NCI-H2029 (cell line): ENCODE measurements at regions not wholly inside any gene's neighbourhood (a gene's known extent, or its start where the extent isn't known, plus 50 kb on each side); places are given as distances from the start of the nearest gene placed in this dataset.
"Not testable (repeated sequence)": the region's sequence is repeated elsewhere in the genome, so short reads cannot be mapped to it uniquely, and the experiment has no call there.

ENCODE experiments used
- DNase-seq: peaks from one replicate; lab custom pipeline; 2025; lab: John Stamatoyannopoulos, UW

DNA sequence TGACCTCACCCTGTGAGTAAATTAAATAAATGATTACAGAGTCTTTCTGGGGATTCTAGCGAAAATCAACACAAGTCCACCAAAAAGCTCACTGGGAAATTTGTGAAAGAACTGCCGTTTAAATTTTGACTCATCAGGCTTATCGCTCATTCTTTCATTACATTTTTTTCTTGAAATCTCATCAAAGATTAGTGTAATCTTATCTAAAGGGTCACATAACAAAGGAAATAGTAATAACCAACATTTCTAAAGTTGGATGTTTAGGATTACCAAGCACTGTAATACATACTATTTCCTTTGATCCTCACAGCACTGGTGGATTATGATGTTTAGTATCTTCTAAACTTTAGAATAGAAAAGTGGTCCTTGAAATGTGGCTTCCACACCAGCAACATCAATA is 111.1 kb upstream of the CBLB start:
- DNase-seq: no peak

DNA sequence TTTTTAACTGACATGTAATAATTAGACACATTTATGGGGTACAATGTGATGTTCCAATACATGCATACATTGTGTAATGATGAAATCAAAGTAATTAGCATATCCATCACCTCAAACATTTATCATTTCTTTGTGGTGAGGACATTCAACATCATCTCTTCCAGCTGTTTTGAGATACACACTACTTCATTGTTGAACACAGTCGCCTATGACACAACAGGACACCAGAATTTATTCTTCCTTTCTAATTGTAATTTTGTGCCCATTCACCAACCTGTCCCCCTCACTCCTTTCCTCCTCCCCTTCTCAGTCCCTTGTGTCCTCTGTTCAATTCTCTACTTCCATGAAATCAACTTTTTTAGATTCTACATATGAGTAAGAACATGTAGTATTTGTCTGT is 113.4 kb upstream of the CBLB start:
- DNase-seq: no peak

DNA sequence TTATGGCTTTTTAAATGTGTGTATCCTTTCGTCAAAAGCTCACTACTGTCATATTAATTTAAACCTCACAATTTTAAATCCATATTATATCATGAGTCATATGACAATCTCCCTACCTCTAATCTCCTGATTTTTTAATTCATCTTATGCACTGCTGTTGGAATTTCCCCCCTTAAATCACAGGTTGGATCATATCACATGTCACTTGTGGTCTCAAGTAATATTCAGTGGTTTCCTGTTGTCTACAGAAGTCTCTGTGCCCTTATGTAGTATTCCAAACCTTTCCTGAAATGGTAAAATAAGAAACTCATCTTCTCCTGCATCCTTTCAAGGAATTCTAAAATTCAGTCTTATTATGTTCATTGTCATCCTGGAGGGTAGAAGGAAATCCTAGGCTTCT is 116.0 kb upstream of the CBLB start:
- no peak for DNase-seq

DNA sequence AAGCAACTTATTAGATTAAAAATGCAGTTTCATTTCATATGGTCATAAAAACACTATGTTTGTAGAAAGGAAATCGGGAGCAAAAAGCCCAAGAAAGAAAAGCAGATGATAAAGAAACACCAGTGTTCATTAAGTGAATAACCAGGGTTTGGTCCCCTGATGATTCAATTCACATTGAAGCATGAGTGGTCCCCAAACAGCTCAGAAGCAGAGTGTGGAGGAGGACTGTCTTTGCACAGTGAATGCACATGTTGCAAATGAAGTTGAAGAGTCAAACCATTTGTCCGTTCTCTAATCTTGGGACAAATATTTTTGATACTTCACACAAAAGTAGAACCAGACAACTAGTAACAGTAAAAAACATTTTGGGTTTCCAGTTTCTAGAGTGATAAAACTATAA is 117.5 kb upstream of the CBLB start:
- DNase-seq: not testable (repeated sequence)

DNA sequence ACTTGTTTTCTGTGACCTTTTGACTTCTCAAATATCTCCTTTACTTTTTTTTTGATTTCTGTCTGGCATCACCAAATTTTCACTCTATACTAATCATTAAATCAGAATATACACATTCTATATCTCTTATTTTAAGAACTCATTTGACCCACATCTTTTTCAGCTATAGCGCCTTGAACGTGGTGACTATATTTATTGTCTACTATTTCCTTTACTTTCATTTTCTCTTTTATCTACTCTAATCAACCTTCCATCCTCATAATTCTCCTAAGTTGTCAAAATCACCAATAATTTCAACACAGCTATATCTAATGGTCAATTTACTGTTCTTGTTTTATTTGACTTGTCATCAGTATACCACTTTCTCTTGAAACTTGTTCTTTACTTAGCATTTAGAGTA is 119.0 kb upstream of the CBLB start:
- no peak for DNase-seq

DNA sequence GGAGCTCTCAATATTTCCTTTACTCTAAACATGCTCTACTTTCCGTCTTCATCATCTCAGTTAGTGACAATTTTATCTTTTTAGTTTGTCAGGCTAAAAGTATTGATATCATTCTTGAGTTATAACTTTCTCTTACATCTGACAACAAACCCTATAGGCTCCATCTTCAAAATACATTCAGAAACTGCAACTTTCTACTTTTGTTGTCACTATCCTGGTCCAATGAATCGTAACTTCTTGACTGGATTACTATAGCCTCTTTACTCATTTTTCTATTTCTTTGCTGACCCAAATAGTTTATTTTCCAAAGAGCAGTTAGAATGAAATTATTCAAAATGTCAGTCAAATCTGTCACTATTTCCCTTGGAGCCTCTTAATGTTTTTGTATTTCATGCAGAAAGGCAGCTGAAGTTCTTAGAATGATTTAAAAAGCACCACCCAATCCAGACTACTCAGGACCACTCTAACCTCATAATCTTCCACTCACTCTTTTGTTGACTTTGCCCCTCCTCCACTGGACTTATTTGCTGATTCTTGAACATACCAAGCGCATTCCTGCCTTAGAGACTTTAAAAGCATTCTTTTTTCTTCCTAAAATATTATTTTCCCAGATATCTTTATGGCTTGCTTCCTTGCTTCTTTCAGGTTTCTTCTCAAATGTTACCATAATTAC is 119.9 kb upstream of the CBLB start:
- DNase-seq: no peak

DNA sequence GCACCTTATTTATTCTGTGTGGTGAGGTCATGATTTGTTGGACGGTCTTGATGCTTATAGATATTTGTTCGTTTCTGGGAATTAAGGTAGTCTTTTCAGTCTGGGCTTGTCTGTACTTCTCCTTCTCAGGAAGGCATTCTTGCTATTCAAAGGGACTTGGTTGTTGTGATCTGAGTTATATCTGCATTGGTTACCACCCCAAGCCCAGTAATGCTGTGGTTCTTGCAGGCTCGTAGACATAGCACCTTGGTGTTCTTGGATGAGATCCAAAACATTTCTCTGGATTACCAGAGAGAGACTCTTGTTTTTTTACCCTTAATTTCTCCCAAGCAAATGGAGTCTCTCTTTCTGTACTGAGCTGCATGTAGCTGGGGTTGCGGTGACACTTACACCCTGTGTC is 128.0 kb upstream of the CBLB start:
- DNase-seq: no peak

DNA sequence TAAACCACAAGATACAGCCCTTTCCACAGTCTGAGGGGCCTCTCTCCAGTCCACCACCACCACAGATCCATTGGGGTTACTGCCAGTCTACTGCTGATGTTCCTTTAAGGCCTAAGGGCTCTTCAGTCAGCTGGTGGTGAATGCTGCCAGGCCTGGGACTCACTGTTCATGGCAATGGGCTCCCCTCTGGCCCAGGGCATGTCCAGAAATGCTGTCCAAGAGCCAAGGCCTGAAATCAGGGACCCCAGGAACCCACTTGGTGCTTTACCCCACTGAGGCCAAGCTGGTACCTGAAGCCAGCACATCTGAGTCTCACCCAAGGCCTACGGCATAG is 128.6 kb upstream of the CBLB start:
- no peak for DNase-seq

DNA sequence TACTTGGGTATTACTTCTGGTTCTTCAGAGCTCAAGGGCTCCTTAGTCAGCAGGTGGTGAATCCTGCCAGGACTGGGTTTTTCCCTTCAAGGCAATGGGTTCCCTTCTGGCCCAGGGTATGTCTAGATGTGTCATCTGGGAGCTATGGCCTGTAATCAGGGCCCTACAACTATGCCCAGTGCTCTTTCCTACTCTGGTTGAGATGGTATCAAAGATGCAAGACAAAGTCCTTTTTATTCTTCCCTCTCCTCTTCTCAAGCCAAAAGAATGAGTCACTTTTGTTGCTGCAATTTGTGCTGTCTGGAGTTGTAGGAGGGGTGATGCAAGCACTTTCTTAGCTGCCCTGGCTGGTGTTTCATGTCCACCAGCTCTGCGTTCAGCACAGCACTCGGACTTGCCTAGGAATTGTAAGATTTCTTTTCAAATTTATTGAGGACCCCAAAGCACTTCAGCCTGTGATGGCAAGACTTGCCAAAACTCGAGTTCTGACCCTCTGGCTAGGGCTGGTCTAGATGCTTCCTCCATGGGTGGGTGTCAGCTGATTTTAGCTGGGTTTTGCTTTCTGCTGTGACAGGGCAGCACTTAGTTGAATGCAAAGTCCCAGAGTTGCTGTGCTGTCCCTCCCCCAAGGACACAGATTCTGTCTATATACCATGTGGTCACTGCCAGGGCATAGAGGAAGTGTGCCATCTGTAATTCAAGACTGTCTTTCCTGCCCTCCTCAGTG is 129.2 kb upstream of the CBLB start:
- no peak for DNase-seq

DNA sequence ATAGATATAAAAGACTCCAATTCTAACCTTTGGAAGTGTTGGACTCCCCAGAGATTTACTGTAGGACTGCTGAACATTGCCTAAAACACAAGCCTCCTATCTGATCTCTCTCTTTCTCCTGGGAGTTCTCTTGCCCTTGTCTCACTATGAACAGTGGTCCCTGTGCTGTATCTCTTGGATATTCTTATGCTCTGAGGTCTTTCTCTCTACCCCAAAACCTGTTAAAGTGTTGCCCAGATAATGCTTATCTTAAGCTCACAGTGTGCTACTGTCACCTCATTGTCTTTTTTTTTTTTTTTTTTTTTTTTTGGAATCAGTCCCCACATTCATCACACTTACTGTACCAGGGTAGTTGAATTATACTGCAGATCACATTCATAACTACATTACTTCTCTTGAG is 131.0 kb upstream of the CBLB start:
- DNase-seq: no peak

DNA sequence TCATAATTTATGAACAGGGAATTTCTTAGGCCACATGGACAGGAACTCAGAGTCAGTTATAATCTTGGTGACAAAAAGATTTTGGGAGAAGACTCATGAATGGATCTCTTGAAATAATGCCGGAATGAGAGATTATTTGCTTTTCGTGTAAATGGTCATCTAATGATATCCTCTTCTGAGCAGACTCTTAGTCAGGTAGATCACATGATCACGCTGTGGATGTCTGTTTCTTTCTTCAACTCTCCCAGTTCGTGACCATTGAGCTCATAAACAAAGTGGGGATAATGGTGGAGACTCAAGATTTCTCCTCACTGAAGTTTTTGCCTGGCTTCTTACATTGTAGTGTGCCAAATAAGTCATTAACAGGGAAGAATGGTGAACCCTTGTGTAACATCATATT is 133.1 kb upstream of the CBLB start:
- DNase-seq: no peak

DNA sequence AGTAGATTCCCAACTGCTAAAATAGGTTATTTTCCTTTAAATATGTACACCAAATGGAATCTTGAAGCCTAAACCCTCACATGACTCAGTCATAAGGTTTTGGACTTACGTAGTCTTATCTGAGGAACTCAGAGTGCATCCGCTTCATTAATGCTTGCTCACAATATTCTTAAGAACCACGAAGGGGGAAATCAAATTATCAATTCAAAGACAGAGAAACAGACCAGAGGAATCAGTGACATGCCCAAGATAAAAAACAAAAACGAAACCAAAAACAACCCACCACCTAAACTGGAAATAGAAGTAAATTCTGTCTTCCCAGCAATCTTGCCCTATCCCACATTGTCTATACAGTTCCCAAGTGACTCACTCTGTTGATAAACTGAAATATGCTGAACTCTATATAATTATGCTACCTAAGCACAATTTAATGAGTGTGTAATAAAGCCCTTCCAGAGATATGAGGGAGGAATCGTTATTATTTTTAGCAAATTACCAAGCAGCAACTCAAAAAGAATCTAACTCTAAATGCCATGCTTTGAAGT is 135.4 kb upstream of the CBLB start:
- no peak for DNase-seq

DNA sequence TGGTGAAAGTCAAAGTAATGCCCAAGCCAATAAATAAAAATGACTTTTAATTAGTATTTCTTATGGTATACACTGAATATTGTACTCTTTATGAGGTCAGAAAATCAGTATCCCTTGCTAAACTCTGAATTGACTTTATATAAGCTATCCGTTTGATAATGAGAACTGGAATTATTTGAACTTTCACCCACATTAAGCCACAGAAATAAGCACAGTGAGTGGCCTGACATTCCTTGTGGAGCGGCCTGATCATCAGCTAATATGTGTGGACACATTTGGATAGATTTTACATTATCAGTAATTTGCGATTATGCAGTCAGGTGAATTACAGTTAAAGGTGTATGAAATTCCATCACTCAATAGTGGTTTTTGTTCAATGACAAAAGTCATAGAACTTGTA is 136.0 kb upstream of the CBLB start:
- DNase-seq: no peak

DNA sequence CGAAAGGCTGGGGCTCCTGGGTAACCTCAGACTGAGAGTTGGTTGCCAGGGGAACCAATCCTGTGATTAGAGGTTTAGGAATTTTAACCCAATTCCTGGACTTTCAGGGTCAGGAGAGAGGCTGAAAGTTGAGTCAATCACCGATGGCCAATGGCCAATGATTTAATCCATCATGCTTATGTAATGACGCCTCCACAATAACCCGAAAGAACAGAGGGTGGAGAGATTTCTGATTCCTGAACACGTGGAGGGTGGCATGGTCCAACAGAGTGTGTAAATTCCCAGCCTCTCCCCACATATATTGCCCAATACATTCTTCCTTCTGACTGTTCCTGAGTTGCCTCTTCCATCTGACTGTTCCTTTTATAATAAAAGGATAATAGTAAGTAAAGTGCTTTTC is 137.2 kb upstream of the CBLB start:
- no peak for DNase-seq

DNA sequence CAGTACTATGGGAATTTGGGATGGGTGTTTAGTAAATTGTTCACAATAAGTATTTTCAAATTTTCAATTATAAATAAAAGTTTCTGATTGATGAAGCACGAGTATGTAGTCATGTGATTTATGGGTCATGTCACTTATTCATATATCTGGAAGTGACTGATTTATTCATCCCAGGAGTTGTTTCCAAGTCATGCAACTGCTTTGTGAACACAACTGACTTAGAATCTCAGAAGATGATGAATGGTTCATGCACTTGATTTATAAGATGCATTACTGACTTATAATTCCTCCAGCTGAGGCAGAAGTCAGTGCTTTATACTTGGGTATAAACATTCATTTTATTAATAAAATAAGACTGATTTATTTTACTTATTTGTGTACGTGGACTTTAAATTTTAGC is 137.8 kb upstream of the CBLB start:
- no peak for DNase-seq

DNA sequence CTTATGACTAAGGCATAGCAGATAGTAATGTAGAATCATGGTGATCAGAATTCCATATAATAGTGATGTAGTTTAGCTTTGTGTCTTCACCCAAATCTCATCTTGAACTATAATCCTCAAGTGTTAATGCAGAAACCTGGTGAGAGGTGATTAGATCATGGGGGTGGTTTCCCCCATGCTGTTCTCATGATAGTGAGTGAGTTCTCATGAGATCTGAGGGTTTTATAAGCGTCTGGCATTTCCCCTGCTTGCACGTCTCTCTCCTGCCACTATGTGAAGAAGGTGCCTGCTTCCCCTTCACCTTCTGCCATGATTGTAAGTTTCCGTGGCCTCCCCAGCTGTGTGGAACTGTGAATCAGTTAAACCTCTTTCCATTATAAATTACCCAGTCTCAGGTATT is 138.7 kb upstream of the CBLB start:
- no peak for DNase-seq

DNA sequence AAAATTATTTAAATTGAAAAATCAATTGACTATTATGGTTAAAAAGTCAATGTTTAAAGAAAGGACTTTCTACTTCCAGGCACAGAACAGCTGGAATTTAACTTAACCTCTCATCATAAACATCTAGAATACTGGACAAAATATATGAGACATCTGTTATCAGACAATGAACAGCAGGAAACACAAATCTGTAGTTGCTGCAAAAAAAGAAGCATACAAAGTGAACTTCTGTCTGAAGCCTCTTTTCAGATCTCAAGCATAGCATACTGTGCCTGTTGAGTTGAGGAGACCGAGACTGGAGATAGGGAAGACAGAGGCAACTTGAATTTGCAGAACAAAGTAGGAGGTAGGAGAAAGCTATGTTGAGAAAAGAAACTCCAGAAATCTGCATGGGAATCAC is 140.0 kb upstream of the CBLB start:
- DNase-seq: no peak

DNA sequence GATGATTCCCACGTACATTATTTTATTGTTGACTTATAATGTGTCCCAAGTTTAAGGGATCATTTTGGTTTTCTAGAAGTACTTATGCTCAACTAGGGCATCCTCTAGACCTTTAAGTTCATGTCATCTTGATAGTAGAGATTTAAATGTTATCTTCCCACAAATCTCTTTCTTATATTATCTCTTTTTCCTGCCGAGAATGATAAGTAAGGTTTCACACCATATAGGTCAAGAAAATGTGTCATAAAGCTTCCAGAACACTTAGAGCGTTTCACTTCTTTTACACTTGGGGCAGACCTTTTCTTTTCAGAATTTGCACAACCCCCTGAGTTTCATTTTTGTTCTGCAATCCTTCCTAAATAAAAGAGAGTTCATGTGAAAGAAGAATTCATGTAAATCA is 142.0 kb upstream of the CBLB start:
- no peak for DNase-seq

DNA sequence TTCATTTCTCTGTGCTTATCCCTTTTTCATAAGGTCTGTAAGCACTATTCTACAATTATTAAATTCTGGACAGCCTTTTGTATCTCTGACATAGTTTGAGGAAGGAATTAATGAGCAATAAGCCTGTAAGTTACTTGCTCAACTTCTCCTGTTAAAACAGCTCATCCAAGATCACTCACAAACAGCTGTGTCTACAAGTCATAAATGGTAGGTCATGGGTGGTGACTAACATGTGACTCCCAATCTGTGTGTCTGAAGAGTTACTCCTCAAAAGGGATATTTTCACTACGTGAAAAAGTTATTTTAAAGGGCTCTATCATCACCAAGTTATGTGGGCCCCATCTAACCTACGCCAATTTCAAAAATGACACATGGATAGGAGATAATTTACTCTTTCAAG is 145.2 kb upstream of the CBLB start:
- DNase-seq: no peak

DNA sequence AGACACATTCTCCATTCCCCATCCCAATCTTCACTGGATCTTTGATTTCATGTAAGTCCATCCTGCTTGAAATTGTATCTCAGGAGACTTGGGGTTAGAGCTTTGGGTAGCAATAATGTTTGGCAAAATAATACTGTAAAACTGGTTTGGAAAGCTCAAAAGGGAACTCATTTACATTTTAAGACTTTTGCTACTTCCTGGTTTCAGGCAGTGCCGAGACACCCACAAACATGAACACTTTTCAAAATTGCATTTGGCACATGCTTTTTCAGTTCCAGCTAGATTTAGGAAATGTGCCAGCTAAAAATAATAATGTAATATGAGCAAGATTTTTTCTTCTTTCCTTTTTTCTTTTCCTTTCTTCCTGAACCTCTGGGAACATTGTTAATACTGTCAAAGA is 145.7 kb upstream of the CBLB start:
- DNase-seq: no peak

DNA sequence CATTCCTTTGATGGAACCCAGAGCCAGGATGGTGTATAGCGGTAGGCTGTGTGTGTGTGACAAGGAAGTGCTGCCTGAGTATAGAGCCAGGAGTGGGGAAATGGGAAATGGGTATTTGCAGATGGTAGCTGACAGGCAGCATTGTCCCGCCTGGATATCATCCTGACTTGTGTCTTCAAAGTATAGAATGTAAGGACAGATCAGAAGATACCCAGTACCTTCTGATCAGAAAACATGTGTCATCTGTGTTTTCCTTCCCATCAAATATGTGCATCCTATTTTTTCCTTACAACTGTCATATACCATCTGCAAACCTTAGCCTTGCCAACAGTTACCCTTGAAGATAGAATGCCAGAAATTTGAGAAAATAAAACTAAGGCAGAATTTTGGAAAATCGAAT is 146.2 kb upstream of the CBLB start:
- no peak for DNase-seq

DNA sequence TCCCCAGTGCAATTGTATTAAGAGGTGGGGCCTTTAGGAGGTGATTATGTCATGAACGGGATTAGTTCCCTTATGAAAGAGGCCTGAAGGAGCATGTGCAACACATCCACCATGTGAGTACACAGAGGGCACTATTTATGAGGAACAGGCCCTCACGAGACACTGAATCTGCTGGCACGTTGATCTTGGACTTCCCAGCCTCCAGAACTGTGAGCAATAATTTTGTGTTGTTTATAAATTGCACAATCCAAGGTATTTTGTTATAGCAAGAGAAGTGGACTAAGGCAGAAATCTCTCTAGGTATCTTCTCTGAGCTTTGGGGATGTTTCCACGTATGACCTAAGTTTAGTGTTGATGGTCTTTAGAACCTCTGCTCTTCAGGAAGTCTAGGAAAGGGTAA is 149.3 kb upstream of the CBLB start:
- no peak for DNase-seq

DNA sequence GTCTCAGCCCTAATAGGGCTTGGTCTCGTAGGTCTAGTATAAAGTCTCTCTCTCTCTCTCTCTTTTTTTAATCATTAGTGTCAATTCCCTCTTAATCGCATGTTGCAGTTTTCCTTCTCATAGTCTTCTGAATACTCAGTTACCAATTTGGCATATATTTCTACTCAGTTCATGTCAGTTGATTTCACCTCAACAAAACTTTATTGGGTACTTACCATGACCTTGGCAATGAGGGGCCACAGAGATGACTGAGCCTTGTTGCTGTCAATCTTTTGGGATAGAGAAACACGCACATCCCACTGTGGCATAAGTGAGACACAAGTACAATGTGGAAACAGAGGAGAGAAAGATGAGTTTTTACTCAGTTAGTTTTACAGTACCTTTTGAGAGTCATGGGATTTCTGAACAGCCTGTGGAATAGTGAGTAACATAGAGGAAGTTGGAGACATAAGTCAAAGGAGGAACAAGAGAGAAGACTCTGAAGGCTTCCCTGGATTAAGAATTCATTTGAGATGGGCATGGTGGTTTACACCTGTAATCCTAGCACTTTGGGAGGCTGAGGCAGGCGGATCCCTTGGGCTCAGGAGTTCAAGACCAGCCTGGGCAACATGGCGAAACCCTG is 150.2 kb upstream of the CBLB start:
- no peak for DNase-seq

DNA sequence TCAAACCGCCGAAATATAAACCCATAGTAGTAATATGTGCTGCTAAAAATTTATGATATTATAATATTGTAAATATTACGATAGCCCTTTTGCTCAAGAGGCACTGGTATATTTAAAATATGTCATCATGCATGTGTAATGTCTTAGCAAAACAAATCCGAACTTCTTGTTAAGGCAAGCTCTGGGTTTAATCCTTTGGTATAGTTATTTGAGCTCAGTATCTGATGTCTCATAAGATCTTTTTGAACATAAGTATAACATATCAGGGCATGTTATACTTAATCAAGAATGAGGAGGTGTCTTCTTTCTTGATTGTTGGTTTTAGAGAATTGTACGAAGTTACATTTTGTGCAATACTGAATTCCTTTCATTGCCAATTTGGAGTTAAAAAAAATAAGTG is 154.1 kb upstream of the CBLB start:
- no peak for DNase-seq
